ENCODE measurements at regions not wholly inside any gene's neighbourhood (a gene's known extent, or its start where the extent isn't known, plus 50 kb on each side); places are given as distances from the start of the nearest gene placed in this dataset.

DNA sequence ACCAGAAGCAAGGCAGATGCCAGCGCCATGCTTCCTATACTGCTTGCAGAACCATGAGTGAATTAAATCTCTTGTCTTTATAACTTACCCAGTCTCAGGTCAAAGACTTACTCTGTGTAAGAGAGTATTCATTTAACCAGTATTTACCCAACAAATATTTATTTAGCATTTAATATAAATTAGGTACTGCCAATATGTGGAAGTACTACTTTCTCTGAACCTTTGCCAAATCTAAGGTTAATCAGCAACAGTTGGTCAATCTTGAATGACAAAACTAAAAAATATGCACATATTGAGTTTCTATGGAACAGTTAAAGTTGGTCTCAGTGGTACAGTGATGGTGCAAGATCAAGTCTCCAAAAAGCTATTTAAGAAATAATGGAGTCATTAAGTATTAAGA lies 155.9 kb upstream of the CCNG1 start:
- Histone ChIP-seq H3K4me2 (replicated peaks; ENCODE audit: low read depth, low read length, poor library complexity, severe bottlenecking) (no peak overlapping the region), H3K36me3 (replicated peaks in 1 of 2; ENCODE audit: control extremely low read depth in 1 of 2, control insufficient read depth in 1 of 2, extremely low read depth in 1 of 2, insufficient read depth in 2 of 2, low read length in 1 of 2) (no peaks in the 10 kb centered on the region), H3K4me1 (ENCODE audit: control insufficient read depth in 2 of 2, insufficient read depth in 2 of 2, low read length in 2 of 2) (no peaks in the 10 kb centered on the region), H3K4me3 (ENCODE audit: control extremely low read depth in 1 of 5, extremely low read depth in 1 of 5, insufficient read depth in 1 of 5, low read depth in 2 of 5, low read length in 4 of 5) (no peak overlapping the region), H3K9ac (ENCODE audit: low read length) (no peak overlapping the region), H3K27ac (ENCODE audit: low read length in 2 of 2) (no peak overlapping the region), H2AFZ (ENCODE audit: insufficient read depth, low read depth, low read length, poor library complexity, severe bottlenecking) (no peak overlapping the region), H4K20me1 (ENCODE audit: control insufficient read depth, insufficient read depth, low read length, poor library complexity, severe bottlenecking) (no peaks in the 10 kb centered on the region), H3K9me3 (ENCODE audit: control extremely low read depth in 1 of 3, control insufficient read depth in 2 of 3, insufficient read depth in 1 of 3, low read length in 2 of 3) (peaks cover 0 to 3% (median 0%) of the 10 kb centered on the region in 3 donors), H3K27me3 (replicated peaks in 1 of 4; ENCODE audit: control extremely low read depth in 1 of 4, control insufficient read depth in 3 of 4, insufficient read depth in 4 of 4, low read length in 3 of 4) (no peaks in the 10 kb centered on the region), H3K79me2 (ENCODE audit: control insufficient read depth, insufficient read depth, low read length) (no peaks in the 10 kb centered on the region)
- DNase-seq (no peak), ATAC-seq (ENCODE audit: low read depth) (no peak)
- ChIA-PET POLR2A (no interaction called here), CTCF (no interaction called here)
- no peaks in the 10 kb centered on the region for H3K27me3 Mint-ChIP-seq
- no peaks in the 10 kb centered on the region for H3K9me3 Mint-ChIP-seq (ENCODE audit: insufficient read depth)
- no peaks in the 10 kb centered on the region for H3K4me1 Mint-ChIP-seq
- no peak overlapping the region for H3K4me3 Mint-ChIP-seq
- no peak for TF ChIP-seq EZH2 (IDR thresholded peaks at IDR 0.05; ENCODE audit: borderline replicate concordance, insufficient read depth, low read depth, low read length, poor library complexity, severe bottlenecking)
- TF ChIP-seq, protein P1, sequence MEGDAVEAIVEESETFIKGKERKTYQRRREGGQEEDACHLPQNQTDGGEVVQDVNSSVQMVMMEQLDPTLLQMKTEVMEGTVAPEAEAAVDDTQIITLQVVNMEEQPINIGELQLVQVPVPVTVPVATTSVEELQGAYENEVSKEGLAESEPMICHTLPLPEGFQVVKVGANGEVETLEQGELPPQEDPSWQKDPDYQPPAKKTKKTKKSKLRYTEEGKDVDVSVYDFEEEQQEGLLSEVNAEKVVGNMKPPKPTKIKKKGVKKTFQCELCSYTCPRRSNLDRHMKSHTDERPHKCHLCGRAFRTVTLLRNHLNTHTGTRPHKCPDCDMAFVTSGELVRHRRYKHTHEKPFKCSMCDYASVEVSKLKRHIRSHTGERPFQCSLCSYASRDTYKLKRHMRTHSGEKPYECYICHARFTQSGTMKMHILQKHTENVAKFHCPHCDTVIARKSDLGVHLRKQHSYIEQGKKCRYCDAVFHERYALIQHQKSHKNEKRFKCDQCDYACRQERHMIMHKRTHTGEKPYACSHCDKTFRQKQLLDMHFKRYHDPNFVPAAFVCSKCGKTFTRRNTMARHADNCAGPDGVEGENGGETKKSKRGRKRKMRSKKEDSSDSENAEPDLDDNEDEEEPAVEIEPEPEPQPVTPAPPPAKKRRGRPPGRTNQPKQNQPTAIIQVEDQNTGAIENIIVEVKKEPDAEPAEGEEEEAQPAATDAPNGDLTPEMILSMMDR (IDR thresholded peaks at IDR 0.05) = no peak
- WGBS (ENCODE audit: insufficient coverage) = no CpG with 5 or more reads among the region's 1 CpG
- no peak overlapping the region for H3K27ac Mint-ChIP-seq
- intact Hi-C loops (cut with micrococcal nuclease) = no loop called here

DNA sequence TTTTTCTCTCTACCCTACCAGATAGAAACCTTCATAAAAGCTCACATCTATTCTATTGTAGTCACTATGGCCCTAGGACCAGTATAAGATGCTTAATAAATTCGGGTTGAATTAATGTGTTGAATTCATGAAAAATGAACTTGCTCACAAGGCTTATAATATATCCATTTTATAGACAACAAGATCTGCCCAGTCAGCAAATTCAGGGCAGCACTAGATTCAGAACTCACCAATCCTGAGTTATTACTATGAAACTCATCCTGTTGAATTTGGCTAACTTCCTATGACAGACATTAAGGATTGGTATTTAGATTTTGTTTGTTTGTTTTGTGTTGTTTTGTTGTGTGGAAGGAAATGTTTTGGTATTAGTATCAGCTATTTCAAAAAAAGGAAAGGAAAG lies 143.6 kb upstream of the CCNG1 start:
- DNase-seq (no peak), ATAC-seq (ENCODE audit: low read depth) (no peak)
- Histone ChIP-seq H3K9me3 (ENCODE audit: control extremely low read depth in 1 of 3, control insufficient read depth in 2 of 3, insufficient read depth in 1 of 3, low read length in 2 of 3) (no peaks in the 10 kb centered on the region), H3K9ac (ENCODE audit: low read length) (no peak overlapping the region), H3K4me1 (ENCODE audit: control insufficient read depth in 2 of 2, insufficient read depth in 2 of 2, low read length in 2 of 2) (no peaks in the 10 kb centered on the region), H3K4me3 (ENCODE audit: control extremely low read depth in 1 of 5, extremely low read depth in 1 of 5, insufficient read depth in 1 of 5, low read depth in 2 of 5, low read length in 4 of 5) (no peak overlapping the region), H3K36me3 (replicated peaks in 1 of 2; ENCODE audit: control extremely low read depth in 1 of 2, control insufficient read depth in 1 of 2, extremely low read depth in 1 of 2, insufficient read depth in 2 of 2, low read length in 1 of 2) (no peaks in the 10 kb centered on the region), H3K27ac (ENCODE audit: low read length in 2 of 2) (no peak overlapping the region), H4K20me1 (ENCODE audit: control insufficient read depth, insufficient read depth, low read length, poor library complexity, severe bottlenecking) (no peaks in the 10 kb centered on the region), H3K4me2 (replicated peaks; ENCODE audit: low read depth, low read length, poor library complexity, severe bottlenecking) (no peak overlapping the region), H3K79me2 (ENCODE audit: control insufficient read depth, insufficient read depth, low read length) (no peaks in the 10 kb centered on the region), H2AFZ (ENCODE audit: insufficient read depth, low read depth, low read length, poor library complexity, severe bottlenecking) (no peak overlapping the region), H3K27me3 (replicated peaks in 1 of 4; ENCODE audit: control extremely low read depth in 1 of 4, control insufficient read depth in 3 of 4, insufficient read depth in 4 of 4, low read length in 3 of 4) (peaks cover 0 to 3% (median 0%) of the 10 kb centered on the region in 4 experiments)
- intact Hi-C loops (cut with micrococcal nuclease) = no loop called here
- Mint-ChIP-seq H3K27ac (no peak overlapping the region), H3K9me3 (ENCODE audit: insufficient read depth) (peaks cover 3% of the 10 kb centered on the region), H3K4me3 (no peak overlapping the region), H3K4me1 (no peaks in the 10 kb centered on the region), H3K27me3 (peaks cover 5% of the 10 kb centered on the region)
- WGBS (ENCODE audit: insufficient coverage) = no CpG with 5 or more reads among the region's 1 CpG
- no peak for TF ChIP-seq EZH2 (IDR thresholded peaks at IDR 0.05; ENCODE audit: borderline replicate concordance, insufficient read depth, low read depth, low read length, poor library complexity, severe bottlenecking)
- TF ChIP-seq, protein P1 (IDR thresholded peaks at IDR 0.05) = no peak
- ChIA-PET POLR2A (no interaction called here), CTCF (no interaction called here)

All from B cell (primary cell).